RWPE2 (cell line): ENCODE measurements at regions not wholly inside any gene's neighbourhood (a gene's known extent, or its start where the extent isn't known, plus 50 kb on each side); places are given as distances from the start of the nearest gene placed in this dataset.

Experiments used
- ATAC-seq: fragments of 200-7000 bp; cut with Tn5 transposase; 3 replicates; pipeline ENCODE4 v1.9.1; 2021; ENCODE audit warnings: low read depth
- DNase-seq: peaks from one replicate; pipeline ENCODE4 v3.0.0-alpha.2; 2020; ENCODE audit warnings: low spot score
- H3K27ac ChIP-seq: fragments of 450-650 bp; 2 replicates; pipeline ENCODE4 v1.5.1; 2017; ENCODE audit warnings: mild to moderate bottlenecking; ENCODE audit not compliant: poor library complexity, severe bottlenecking
- H3K27me3 ChIP-seq: fragments of 250-450 bp; sonication (Bioruptor Pico); 2 replicates; pipeline ENCODE4 v1.5.1; 2021; ENCODE audit warnings: mild to moderate bottlenecking, moderate library complexity; ENCODE audit not compliant: insufficient read depth, poor library complexity, severe bottlenecking
- H3K36me3 ChIP-seq: fragments of 250-450 bp; sonication (Bioruptor Pico); 2 replicates; pipeline ENCODE4 v1.5.1; 2020; ENCODE audit warnings: low read depth, mild to moderate bottlenecking, moderate library complexity
- H3K4me1 ChIP-seq: fragments of 250-450 bp; sonication (Bioruptor Pico); 2 replicates; pipeline ENCODE4 v1.5.1; 2021; ENCODE audit warnings: mild to moderate bottlenecking, moderate library complexity; ENCODE audit not compliant: insufficient read depth, poor library complexity, severe bottlenecking
- H3K4me3 ChIP-seq: fragments of 250-450 bp; sonication (Bioruptor Pico); 2 replicates; pipeline ENCODE4 v1.5.1; 2021; ENCODE audit warnings: mild to moderate bottlenecking, moderate library complexity; ENCODE audit not compliant: severe bottlenecking
- H3K9me3 ChIP-seq: fragments of 250-450 bp; sonication (Bioruptor Pico); 2 replicates; pipeline ENCODE4 v1.5.1; 2021; ENCODE audit warnings: mild to moderate bottlenecking, moderate library complexity; ENCODE audit not compliant: severe bottlenecking
- TF ChIP-seq, protein P1 (sequence below): fragments of 450-650 bp; IDR thresholded peaks from one replicate; pipeline ENCODE4 v1.5.1; 2017; ENCODE audit warnings: mild to moderate bottlenecking, moderate library complexity; ENCODE audit not compliant: poor library complexity, severe bottlenecking

DNA sequence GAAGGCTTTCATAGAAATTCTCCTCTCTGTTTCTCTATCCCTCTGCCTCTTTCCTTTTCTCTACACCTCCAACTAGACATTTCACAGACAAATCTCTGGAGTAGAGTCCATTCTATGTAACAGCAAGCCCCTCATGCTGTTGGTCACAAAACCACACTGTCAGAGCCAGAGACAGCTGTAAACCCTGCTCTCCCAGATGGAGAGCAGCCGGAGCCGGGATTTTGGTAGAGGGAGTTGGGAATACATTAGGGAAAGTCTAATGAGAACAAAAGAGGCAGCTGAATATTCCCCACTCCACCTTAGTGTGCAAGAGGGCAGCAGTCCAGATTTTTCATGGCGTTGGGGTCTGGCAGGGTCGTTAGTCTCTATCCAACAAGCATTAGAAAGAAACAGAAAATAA, 68.3 kb upstream of the EDN1 start:
- no peaks in the 10 kb centered on the region for H3K27me3 ChIP-seq
- TF ChIP-seq, protein P1, sequence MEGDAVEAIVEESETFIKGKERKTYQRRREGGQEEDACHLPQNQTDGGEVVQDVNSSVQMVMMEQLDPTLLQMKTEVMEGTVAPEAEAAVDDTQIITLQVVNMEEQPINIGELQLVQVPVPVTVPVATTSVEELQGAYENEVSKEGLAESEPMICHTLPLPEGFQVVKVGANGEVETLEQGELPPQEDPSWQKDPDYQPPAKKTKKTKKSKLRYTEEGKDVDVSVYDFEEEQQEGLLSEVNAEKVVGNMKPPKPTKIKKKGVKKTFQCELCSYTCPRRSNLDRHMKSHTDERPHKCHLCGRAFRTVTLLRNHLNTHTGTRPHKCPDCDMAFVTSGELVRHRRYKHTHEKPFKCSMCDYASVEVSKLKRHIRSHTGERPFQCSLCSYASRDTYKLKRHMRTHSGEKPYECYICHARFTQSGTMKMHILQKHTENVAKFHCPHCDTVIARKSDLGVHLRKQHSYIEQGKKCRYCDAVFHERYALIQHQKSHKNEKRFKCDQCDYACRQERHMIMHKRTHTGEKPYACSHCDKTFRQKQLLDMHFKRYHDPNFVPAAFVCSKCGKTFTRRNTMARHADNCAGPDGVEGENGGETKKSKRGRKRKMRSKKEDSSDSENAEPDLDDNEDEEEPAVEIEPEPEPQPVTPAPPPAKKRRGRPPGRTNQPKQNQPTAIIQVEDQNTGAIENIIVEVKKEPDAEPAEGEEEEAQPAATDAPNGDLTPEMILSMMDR, result no peak
- H3K4me1 ChIP-seq, result no peaks in the 10 kb centered on the region
- no peak overlapping the region for H3K27ac ChIP-seq
- DNase-seq, result no peak
- no peak for ATAC-seq
- no peaks in the 10 kb centered on the region for H3K9me3 ChIP-seq
- H3K36me3 ChIP-seq, result no peaks in the 10 kb centered on the region
- H3K4me3 ChIP-seq, result no peak overlapping the region

DNA sequence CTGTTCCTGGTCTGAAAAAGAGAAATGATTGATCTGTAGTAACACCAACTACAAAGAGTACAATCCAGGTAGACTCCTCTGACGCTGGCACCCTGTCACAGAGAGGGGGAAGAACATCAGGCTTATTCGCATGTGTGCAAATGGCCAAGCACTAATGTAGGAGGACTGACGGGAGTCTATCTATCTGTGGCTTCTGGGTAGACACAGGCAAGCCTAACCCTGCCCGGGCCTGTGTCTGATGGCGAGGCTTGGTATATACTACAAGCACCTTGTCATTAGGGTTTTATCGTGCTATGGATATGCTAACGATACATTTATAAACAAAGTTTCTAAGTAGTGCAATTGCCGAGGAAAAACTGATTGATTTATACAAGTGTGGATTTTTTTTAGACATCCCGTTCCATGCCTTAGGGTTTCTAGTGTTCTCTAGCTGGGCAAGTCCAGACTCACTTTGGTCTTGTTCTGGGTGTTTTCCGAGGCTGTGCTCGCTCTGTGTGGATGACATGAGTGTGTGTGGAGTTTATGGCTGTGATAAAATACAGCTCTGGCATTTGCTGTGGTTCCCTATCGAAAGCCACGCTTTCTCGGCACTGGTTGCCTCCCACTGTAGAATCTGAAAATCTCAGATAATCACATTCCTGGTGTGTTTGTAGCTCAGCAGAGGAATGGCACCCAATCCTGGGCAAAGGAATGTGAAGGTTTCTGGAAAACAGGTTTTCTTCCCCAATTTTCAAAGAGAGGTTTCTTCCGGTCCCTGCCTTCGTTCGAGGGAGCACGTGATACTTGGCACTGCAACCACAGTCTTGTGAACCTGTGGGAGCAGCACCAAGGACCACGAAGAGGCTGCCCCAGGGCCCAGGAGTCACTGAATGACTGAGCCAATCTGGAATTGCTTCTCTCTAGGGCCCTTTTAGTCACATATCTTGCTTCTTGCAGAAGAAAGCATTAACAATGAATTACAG, 67.5 kb upstream of the EDN1 start:
- ATAC-seq, result peak; percentile 14; the same call in 1 of the 3 replicates
- Histone ChIP-seq H3K27ac (no peak overlapping the region), H3K27me3 (no peaks in the 10 kb centered on the region), H3K4me3 (no peak overlapping the region), H3K4me1 (no peaks in the 10 kb centered on the region), H3K9me3 (no peaks in the 10 kb centered on the region), H3K36me3 (no peaks in the 10 kb centered on the region)
- DNase-seq, result no peak
- TF ChIP-seq, protein P1, result no peak

DNA sequence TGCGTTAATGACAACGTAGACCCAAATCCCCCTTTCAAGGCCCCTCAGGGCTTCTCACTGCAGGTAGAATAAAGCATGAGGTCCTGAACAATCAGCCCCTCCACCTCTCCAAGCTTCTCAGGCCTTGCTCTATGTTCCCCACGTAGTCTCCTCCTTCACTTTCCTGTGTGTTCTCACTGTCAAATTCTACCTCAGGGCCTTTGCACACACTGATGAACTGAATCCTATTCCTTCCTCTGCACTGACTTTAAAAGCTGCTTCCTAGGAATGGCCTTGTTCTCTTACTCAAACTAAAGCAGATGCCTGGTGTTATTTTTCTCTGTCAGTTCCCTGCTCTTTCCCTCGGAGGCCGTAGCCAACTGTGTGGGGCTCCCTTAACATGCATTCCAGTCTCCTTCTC, 66.8 kb upstream of the EDN1 start:
- TF ChIP-seq, protein P1, result no peak
- Histone ChIP-seq H3K27me3 (no peaks in the 10 kb centered on the region), H3K4me3 (no peak overlapping the region)

DNA sequence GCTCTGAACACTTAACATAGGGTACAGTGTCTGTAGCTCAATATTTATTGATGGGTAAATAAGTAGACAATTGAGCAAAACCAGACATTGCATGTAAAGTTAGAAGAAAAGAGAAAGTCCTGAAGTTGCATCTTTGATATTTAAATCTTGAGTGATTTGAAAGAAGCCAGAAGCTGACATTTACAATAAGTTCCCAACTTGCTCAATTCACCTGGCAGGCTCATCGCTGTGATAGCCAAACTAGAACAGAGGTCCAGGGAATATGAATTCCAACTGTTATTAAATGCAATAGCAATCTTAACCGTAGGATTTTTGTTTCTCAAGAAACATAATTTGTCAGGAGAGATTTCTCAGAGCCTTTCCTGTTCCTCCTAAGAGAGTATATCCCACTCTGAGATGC, 65.9 kb upstream of the EDN1 start:
- no peak for ATAC-seq

More for the DNA sequence above, 66.8 kb upstream of the EDN1 start:
- Histone ChIP-seq H3K4me1 (no peaks in the 10 kb centered on the region), H3K36me3 (no peaks in the 10 kb centered on the region), H3K9me3 (no peaks in the 10 kb centered on the region), H3K27ac (no peak overlapping the region)
- ATAC-seq, result no peak
- no peak for DNase-seq

More for the DNA sequence above, 65.9 kb upstream of the EDN1 start:
- Histone ChIP-seq H3K9me3 (no peaks in the 10 kb centered on the region), H3K36me3 (no peaks in the 10 kb centered on the region), H3K27me3 (no peaks in the 10 kb centered on the region), H3K27ac (no peak overlapping the region), H3K4me1 (no peaks in the 10 kb centered on the region), H3K4me3 (no peak overlapping the region)
- TF ChIP-seq, protein P1, result no peak
- DNase-seq, result no peak
